ENCODE measurements at regions not wholly inside any gene's neighbourhood (a gene's known extent, or its start where the extent isn't known, plus 50 kb on each side); places are given as distances from the start of the nearest gene placed in this dataset.

GRCh38 chr16:72654535-72654934 is 393.4 kb downstream of the ZFHX3 start:
- Mint-ChIP-seq H3K9me3 (peaks cover 30% of the 10 kb centered on the region), H3K4me3 (no peak overlapping the region), H3K27me3 (ENCODE audit: low read depth) (no peaks in the 10 kb centered on the region), H3K36me3 (ENCODE audit: low read depth) (peaks cover 36% of the 10 kb centered on the region), H3K4me1 (no peaks in the 10 kb centered on the region), H3K27ac (no peak overlapping the region)
- TF ChIP-seq, protein P1, sequence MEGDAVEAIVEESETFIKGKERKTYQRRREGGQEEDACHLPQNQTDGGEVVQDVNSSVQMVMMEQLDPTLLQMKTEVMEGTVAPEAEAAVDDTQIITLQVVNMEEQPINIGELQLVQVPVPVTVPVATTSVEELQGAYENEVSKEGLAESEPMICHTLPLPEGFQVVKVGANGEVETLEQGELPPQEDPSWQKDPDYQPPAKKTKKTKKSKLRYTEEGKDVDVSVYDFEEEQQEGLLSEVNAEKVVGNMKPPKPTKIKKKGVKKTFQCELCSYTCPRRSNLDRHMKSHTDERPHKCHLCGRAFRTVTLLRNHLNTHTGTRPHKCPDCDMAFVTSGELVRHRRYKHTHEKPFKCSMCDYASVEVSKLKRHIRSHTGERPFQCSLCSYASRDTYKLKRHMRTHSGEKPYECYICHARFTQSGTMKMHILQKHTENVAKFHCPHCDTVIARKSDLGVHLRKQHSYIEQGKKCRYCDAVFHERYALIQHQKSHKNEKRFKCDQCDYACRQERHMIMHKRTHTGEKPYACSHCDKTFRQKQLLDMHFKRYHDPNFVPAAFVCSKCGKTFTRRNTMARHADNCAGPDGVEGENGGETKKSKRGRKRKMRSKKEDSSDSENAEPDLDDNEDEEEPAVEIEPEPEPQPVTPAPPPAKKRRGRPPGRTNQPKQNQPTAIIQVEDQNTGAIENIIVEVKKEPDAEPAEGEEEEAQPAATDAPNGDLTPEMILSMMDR (IDR thresholded peaks at IDR 0.05; ENCODE audit: unreplicated experiment in 3 of 3): no peak

DNA sequence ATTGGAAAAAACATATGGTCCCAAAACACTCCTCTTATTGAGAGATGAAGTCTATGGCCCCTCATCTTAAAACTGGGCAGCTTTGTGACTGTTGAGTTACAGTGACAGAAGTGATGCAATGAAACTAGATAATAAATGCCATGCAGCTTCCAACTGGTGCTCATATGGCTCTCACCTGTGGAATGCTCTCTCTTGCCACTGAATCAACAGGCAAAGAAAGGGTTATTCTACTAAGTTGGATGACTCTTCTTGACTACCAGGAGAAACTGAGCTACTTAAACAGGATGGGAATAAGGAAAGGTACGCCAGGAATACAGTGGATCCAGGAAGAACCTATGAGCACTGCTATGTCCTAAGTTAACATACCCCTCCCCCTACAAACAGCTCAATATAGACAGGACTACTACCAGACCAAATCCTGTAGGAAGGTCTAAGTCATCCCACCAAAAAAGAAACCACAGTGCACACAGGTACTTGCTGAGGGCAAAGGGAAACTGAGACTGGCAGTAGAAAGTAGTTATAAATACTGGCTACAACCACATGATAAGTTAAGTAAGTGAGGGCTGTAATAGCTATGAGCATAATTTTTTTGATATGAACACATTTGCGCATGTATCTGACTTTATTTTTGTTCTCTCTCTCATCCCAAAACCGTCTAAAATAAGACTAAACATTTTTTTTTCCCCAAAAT is 398.5 kb downstream of the ZFHX3 start:
- no peak overlapping the region for H3K4me3 Mint-ChIP-seq
- H3K4me1 Mint-ChIP-seq: no peaks in the 10 kb centered on the region
- H3K9me3 Mint-ChIP-seq: peaks cover 48% of the 10 kb centered on the region
- peaks cover 37% of the 10 kb centered on the region for H3K36me3 Mint-ChIP-seq (ENCODE audit: low read depth)
- TF ChIP-seq, protein P1 (IDR thresholded peaks at IDR 0.05; ENCODE audit: unreplicated experiment in 3 of 3): no peak
- no peak overlapping the region for H3K27ac Mint-ChIP-seq
- no peaks in the 10 kb centered on the region for H3K27me3 Mint-ChIP-seq (ENCODE audit: low read depth)

DNA sequence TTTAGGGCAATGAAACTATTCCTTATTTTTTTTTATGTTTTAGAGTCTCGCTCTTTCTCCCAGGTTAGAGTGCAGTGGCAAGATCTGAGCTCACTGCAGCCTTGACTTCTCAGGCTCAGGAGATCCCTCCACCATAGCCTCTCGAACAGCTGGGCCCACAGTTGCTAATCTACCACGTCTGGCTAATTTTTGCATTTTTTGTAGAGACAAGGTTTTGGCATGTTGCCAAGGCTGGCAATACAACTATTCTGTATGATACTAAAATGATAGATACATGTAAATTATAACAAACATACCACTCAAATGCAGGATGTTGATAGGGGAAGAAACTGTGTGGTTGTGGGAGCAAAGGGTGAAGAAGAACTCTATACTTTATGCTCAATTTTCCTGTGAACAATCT is 401.3 kb downstream of the ZFHX3 start:
- TF ChIP-seq, protein P1 (IDR thresholded peaks at IDR 0.05; ENCODE audit: unreplicated experiment in 3 of 3): no peak
- peaks cover 23% of the 10 kb centered on the region for H3K36me3 Mint-ChIP-seq (ENCODE audit: low read depth)
- H3K9me3 Mint-ChIP-seq: peaks cover 42% of the 10 kb centered on the region
- H3K27me3 Mint-ChIP-seq (ENCODE audit: low read depth): no peaks in the 10 kb centered on the region
- H3K4me3 Mint-ChIP-seq: no peak overlapping the region
- H3K4me1 Mint-ChIP-seq: no peaks in the 10 kb centered on the region
- H3K27ac Mint-ChIP-seq: no peak overlapping the region

DNA sequence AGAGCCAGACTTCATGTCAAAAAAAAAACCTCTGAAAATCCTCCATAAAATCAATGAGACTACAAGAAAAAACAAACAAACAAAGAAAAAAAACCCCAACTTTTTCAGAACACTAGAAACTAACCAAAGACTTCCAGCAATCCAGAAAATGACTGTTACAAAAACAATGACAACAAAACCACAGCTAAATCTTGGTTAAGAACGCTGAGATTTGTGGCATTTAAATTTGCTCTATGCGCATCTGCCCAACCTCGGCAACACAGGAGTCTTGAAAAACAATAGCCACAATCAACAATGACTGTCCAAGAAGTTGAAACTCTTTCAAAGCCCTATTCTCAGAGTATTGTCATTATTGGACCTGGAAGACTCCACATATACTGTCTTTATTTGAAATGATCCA is 402.4 kb downstream of the ZFHX3 start:
- no peak overlapping the region for H3K4me3 Mint-ChIP-seq
- no peaks in the 10 kb centered on the region for H3K4me1 Mint-ChIP-seq

GRCh38 chr16:72644911-72645310 is 403.0 kb downstream of the ZFHX3 start:
- Mint-ChIP-seq H3K27me3 (ENCODE audit: low read depth) (no peaks in the 10 kb centered on the region), H3K4me1 (no peaks in the 10 kb centered on the region), H3K36me3 (ENCODE audit: low read depth) (peaks cover 34% of the 10 kb centered on the region), H3K4me3 (no peak overlapping the region), H3K9me3 (peaks cover 53% of the 10 kb centered on the region), H3K27ac (no peak overlapping the region)
- TF ChIP-seq, protein P1 (IDR thresholded peaks at IDR 0.05; ENCODE audit: unreplicated experiment in 3 of 3): no peak

More for the DNA sequence above, 402.4 kb downstream of the ZFHX3 start:
- H3K36me3 Mint-ChIP-seq (ENCODE audit: low read depth): peaks cover 34% of the 10 kb centered on the region
- TF ChIP-seq, protein P1 (IDR thresholded peaks at IDR 0.05; ENCODE audit: unreplicated experiment in 3 of 3): no peak
- no peaks in the 10 kb centered on the region for H3K27me3 Mint-ChIP-seq (ENCODE audit: low read depth)
- H3K9me3 Mint-ChIP-seq: peaks cover 52% of the 10 kb centered on the region
- H3K27ac Mint-ChIP-seq: no peak overlapping the region

- peaks cover 56% of the 10 kb centered on the region for H3K36me3 Mint-ChIP-seq (ENCODE audit: low read depth)
- H3K27ac Mint-ChIP-seq: no peak overlapping the region
- no peak overlapping the region for H3K4me3 Mint-ChIP-seq
- no peaks in the 10 kb centered on the region for H3K4me1 Mint-ChIP-seq
- TF ChIP-seq, protein P1 (IDR thresholded peaks at IDR 0.05; ENCODE audit: unreplicated experiment in 3 of 3): no peak
- no peaks in the 10 kb centered on the region for H3K27me3 Mint-ChIP-seq (ENCODE audit: low read depth)
- peaks cover 54% of the 10 kb centered on the region for H3K9me3 Mint-ChIP-seq
Measured at GRCh38 chr16:72639494-72639893, 408.4 kb downstream of the ZFHX3 start.

Data from nephron (organoid).